ENCODE measurements at regions not wholly inside any gene's neighbourhood (a gene's known extent, or its start where the extent isn't known, plus 50 kb on each side); places are given as distances from the start of the nearest gene placed in this dataset.

DNA sequence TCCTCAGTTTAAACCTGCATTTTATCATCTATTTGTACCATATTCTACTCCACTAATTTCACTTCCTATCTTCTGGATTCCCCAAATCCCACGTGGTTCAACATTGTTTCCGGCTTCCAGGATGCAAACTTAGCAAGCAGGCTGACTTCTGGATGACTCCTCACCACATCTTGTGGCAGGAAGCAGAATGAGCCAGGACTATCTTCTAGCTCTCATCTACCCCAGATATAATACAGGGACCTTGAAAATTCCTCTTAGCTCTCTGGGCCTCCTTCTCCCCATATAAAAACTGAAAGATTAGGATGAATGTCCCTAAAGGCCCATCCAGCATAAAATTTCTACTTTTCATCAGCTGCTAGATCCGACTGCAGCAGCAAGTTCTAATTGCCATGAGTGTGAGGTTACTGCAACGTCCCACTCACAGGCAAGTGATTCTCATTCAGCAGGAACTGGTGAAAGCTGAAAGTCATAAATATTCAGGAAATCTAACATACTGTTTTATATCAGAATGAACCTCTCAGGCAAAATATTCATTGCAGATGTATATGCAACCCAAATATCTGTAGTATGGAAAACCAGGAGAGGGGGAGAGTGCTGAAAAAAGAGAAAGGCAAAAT is 93.4 kb downstream of the KCTD12 start:
- DNase-seq, result no peak

DNA sequence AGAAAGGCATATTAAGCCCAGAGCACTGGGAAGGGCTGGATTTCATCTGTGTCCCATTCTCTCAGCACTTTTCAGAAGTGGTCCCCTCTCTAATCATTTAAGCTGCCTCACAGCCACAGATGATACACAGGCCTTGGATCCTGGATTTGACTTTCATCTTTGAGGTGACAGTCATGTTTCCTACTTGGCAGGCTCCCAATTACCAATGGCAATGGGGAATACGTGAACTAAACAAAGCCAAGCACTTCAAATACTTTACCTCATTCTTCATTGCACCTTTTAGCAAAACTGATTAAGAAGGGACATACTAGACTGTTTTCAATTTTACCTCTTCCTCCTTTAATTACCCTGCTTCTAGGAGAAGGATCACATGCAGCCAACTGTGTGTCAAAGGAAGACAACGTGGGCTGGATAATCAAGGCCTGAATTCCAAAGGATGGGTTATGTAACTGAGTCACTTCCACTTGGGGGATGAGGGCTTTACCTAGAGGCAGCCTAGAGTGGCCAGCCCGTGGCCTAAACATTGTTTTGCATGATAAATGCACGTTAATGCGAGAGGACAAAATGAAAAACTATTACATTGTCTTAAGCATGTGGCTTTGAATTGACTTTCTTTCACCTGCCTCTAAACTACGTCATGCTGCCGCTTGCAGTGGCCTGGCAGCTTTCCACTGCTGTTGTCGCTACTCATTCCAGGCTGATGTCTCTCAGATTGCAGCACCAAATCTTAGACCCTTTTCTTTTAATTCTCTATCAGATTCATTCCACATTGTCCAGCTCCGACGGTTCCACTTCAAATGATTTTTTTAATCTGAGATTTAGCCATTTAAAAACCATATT is 95.0 kb downstream of the KCTD12 start:
- DNase-seq, result no peak

DNA sequence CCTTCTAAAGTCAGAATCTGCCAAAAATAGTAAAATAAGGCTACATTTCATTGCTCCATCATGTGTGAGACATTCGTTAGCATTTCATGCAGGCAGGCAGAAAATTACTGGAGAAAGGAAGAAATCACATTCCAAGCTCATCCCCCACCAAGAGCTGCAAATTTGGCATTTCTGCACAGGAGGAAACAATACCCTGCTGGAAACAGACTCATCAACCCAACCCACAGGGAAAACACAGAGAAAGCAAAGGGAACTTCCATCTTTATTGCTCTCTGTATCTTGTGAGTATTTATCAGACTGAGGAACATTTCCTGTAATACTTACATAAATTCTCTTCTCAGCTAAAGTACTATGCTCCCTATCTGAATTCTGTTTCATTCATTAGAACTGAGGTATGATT is 95.7 kb downstream of the KCTD12 start:
- no peak for DNase-seq

DNA sequence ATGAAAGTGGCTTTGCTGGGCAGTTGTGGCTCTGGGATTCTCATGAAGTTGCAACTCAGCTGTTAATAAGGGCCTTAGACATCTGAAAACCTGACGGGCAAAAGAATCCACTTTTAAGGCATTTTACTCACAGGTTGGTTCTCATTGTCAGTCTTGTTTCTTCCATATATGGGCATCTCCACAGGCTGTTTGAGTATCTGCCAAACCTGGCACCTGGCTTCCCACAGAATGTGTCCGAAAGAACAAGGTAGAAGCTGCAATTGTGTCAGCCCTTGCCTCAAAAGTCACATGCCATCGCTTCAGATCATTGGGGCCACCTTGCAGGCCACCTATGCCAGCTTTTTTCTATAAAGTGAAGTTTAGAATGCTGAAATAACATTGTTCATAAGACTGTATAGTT is 102.4 kb downstream of the KCTD12 start:
- no peak for DNase-seq

DNA sequence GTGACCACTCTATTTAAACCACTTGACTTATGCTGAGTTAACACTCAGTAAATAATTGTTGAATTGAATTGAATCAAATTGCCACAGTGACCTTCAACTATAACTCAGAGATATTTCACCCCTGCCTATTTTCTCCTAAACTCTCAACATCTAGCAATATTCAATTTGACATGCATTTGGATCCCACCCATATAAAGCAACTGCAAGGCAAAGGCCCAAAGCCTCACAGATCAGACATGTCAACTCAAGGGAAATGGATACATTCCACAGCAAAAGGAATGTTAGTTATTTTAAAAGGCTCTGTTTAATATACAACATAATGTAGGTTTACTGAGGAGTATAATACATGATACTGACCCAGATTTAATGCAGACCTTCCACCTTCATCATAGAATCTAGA is 107.4 kb downstream of the KCTD12 start:
- DNase-seq, result no peak

DNA sequence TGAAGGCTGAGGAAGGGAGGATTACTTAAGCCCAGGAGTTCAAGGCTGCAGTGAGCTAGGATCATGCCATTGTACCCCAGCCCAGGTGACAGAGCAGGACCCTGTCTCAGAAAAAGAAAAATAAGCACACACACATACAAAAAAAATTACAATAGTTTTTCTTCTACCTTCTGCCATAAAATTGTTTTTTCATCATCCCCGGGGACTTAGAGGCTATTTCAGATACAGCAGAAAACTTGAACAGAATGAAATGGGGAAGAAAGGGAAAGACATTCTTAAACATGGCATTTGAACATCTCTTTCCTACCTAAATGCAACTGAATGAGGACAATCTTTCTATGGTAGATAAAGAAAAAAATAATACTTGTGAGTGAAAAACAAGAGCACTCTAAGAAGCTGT is 109.1 kb downstream of the KCTD12 start:
- DNase-seq, result no peak

DNA sequence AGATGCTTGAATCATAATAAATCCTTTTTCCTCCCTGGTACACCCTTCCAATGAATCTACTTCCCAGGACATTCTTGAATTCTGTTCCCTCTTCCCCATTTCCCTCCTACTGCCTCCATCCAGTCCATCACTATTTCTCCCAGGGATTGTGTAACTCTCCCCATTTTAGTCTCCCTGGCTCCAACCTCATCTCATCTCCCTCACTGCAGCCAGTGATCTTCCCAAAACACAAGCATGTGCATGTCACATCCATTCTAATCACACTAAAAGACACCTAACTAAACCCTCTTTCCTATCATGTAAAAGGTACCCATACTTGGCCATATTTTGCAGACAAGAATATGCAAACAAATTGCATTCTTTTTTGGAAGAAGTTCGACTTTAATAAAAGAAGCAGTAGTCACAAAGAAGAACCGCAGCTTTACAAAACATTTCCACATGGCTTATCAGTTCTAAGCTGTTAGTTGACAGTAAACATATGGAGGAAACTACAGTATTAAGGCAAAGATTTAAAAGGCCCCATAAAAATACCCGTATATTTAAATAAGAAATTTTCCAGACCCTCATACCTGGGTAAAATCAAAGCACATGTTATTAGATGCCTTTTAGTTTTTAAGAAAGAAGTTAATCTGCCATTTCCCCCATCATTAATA is 111.0 kb downstream of the KCTD12 start:
- DNase-seq, result no peak

DNA sequence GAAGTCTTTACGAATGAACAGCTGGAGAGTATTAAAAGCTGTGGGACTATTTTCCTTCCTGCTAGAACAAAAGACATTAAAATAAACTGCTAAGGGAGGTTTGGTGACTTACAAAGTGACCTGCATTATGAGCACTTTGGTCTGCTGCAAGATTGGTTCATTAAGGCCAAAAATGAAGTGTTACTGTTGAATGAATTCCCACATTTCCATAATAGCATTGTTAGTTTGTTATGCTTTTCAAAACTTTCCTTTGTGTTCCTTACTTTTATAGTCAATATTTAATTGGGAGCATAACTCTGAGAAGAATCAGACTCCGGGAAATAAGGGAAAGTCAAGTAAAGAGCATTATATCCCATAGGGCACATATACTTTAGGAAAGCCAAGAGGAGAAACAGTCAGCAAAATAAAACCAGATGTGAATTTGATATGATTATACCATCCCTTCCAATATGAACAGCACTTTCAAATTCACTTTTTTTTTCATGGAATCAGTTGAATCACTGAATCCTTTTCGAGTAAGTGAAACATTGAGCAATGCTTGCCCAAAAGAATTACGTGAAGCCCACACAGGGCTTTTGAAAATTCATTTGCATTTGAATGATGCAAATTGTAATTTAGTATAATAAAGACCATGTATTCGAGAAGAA is 112.6 kb downstream of the KCTD12 start:
- DNase-seq, result no peak

DNA sequence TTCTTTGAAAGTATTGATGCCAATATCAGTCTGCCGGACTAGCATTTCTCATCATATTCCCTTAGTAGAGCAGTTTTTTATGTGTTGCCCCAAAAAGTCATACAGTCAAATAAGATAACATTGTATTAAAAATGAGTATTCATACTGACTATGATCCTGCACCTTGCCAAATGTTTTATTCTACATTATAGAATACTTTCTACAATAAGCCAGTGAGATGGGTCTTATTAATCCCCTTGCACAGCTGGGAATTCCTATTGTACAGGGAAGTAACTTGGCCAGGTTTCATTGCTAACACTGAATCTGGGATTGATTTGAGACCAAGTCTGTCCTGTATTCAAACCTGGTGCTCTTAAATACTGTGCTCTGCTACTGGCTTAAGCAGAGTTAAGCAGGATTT is 114.0 kb downstream of the KCTD12 start:
- DNase-seq, result no peak

DNA sequence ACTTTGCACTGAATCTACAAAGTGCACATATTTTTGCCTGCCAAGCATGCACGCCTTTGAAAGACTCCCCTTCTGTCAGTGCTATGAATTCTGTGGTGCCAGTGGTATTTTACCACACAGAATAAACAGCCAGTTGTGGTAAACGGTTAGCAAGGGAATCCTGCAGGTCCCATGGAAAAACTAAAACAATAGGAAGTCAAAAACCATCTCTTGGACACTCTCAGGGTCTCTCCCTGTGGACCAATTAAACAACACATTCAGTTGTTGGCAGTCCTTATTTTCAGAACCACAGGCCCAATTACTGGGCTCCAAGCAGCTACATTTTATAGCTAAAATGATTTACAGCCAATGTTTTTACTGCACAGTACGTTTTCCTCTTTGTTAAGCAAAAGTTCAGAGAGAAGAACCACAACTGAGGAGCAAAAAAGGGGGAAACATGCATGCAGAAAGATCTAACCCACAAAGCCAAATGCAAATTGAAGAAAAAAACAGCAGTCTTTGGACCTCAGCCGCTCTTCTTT is 116.9 kb downstream of the KCTD12 start:
- no peak for DNase-seq

DNA sequence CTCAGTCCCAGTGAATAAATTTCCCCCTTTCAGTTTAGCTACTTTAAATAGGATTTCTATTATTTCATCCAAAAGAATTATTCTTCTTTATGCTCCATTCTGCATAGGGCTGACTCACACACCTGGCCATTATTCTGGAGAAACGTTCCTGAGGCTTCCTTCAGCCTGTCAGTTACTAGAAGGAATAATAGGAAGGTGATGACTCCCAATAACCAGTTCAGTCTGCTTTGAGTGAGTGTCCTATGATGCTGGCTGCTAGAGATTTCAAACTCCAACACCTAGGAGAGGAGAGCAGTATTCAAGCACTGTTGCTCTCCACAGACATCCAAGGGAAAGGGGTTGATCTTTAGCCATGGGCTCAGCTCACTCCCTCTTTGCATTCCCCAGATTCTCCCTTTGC is 117.8 kb downstream of the KCTD12 start:
- DNase-seq, result no peak

DNA sequence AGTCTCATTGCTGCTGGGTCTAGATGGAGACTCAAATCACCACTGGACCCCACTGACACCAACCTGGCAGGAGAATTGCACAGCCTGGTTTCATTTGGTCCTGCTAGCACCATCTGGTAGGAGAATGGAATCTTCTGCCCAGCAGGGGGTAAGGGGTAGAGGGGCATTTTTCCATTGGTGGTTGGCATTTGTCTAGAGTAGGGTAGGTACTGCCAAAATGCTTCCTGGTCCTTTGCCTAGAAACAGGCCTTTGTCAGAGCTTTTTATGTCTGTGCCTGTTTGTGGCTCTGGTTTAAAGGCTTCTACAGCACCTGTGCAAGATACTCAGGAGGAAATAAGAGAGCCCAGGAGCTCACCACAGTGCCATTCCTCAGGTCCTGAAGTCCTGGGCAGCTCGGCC is 121.3 kb downstream of the KCTD12 start:
- DNase-seq, result no peak

DNA sequence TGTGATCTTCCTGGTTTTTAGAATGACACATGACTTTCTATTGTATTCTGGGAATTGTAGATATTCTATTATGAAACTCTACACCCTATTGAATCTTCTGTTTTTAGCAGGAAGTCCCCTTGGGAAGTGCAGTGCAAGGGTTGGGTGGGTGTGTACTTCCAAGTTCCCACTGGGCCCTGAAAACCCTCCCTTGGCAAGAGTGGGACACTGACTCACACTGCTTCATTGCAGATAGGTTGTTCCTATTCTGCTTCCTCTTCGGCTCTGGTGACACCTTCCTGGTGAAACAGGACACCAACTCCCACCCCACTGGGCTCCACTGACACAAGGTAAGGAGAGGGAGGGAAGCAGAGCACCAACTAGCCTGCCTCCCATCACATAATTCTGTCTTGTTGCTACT is 121.8 kb downstream of the KCTD12 start:
- DNase-seq, result no peak

DNA sequence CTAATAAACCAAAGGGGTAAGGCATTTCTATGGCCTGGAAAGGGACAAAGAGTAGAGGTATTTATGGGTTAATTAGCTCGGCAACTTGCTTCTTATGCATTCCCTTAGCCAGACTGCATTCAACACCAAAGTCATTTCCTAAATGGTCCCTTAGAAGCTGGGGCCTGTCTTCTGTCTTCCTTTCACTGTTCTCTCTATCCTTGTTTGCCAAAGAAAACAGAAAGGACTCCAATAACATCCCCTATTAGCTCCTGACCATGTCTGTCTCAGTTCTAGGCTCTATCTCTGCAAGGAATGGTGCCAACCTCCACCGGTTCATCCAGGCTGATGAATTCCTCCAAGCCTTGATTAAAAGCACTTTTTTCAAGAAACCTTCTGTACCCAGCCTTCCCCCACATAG is 123.5 kb downstream of the KCTD12 start:
- DNase-seq, result no peak

DNA sequence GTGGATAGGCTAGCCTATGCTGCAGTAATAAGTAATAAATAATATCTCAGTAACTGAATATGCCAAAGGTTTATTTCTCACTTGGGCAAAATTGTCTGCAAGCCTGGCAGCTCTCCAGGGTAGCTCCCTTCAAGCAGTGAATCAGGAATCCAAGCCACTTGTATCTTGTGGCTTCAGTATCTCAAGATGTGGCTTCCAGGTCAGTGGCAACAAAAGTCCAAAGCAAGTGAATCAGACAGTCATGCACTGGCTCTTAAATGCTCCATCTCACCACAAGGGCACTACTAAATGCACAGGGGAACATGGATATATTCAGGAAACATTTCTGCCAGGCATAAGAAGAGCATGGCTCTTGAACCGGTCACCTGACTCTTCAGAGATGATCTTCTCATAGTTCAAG is 126.3 kb downstream of the KCTD12 start:
- no peak for DNase-seq

DNA sequence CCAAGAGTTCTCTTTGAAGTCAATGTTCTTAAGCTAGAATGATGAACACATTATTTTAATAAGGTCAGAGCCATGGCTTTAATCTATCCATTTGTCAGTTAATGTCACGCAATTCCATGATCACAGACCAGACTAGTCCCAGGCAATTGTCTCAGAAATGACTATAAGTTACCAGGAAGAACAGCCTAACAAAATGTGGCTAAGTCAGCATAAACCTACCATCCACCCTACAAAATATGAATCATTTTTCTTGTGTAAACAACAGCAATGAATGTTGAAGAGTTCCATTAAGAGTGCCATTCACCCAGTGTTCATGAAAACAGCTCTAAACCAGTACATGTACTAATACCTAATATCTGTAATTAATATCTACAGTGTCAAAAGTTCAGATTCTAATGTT is 127.5 kb downstream of the KCTD12 start:
- no peak for DNase-seq

DNA sequence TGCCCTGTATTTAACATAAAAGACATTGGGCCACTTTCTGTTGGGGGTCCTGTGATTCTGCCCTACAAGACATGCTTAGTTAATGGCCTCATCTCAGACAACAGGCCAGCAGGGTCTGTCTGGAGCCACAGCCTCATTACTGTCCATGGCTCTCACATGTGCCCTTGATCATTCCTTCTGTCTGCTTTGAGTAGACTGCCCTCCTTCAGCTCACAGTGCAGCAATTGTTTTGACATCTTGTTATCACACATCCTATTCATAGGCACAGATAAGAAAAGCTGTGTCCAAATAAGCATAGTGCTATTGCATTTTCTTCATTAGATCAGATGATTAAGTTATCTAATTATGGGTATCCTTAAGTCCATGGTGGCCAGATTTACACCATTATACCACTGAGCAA is 127.9 kb downstream of the KCTD12 start:
- DNase-seq, result no peak

DNA sequence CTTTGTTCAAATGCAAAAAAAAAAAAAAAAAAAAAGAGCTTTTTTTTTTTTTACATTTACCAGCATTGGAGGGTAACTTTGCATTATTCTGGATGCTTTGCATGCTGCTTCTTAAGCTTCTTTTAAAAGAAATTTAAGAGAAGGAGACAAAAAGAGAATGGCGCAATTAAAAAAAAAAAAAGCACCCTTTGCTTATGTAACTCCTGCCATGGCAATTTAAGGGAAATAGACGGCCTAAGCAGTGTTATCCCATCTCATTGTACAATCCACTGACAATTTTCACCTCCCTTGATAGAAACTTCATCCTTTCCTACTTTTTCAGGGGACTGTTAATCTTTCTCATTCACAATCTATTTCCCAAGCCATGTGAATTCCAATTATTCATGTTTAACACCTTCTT is 129.8 kb downstream of the KCTD12 start:
- no peak for DNase-seq

DNA sequence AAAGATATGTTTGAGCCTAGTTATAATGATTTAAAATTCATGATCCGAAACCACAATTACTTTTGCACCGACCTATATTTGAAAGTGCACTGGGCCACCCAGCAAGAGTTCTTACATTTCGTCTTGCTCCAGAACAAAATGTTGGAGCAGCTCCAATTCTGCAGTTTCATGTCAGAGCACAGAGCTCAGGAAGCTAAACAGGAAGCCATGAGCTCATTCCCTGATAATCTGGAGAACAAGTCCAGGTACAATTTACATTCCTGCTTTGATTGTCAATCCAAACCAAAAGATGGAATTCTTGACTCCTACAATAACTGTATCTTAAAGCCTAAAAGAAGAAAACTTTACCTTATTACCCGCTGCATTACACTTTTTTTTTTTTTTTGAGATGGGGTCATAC is 131.8 kb downstream of the KCTD12 start:
- DNase-seq, result no peak

DNA sequence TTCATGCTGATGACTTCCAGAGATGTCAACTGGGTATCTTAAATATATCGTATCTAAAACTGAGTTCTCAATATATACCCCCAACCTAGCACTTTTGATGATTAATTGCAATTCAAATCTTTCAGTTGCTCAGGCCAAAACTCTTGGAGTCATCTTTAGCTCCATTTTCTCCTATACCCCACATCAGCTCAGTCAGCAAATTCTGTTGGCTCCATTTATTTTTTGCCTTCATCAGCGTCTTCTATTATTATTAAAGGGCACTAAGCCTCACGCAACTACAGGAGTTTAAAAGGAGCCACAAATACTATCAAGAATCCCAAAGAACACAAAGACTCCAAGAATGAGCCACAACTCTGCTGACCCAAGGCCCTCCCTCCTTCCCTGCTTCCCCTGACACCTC is 134.9 kb downstream of the KCTD12 start:
- DNase-seq, result no peak

DNA sequence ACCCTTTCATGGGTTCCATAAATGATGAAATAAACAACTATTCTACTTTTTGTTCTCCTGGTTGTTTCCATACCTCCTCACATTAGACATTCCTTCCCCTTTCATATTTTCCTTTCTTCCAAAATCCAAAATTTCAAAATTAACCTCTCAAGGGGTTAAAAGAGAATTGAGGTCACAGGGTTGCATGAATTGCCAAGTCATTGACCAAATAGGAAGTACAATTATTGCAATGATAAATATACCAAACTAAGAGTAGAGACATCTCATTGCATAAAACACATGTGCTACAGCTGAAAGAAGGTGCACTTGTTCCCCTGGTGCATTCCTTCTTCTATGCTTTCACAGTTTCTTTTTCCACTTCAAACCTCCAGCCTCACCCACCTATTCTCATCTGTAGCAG is 136.1 kb downstream of the KCTD12 start:
- DNase-seq, result no peak

DNA sequence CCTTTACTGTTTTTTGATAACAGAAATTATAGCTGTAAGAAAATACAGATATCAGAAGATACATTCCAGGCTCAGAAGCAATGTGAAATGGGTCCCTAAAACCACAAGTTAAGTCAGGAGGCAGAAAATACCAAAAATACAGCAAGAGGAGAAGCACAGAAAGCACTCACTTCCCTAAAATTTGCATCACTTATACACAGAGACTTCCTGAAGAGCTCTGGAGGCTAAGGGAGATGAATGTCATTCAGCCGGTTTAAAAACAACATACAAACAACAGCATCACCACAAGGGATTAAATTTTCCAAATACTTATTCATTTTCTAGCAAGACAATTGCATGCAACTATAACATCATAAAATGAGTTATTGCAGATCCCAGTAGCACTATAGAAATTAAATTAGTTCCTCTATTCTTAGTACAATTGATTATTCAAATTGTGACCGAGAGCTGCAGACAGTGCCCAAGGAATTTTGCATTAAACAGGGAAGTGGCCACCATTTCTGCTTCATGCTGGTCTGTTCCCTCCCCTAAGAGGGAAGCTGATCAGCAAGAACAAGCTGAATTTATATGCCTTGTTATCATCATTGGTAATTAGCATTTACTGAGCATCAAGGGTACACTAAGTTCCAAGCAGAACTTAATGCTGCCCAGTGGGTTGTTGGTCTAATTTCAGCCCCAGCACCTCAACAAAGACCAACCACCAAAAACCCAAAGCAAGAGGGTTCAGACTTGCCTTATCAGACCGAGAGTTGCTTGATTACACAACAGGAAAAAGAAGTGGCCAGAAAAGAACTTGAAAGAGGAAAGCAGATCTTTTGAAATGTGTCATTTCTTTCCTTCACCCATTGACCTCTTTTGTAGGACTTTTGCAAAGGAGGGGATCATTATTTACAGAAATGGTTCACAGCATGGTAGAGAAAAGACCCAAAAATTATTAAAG is 140.7 kb downstream of the KCTD12 start:
- DNase-seq, result no peak
